Uterus (tissue), 2 donors: ENCODE measurements at regions not wholly inside any gene's neighbourhood (a gene's known extent, or its start where the extent isn't known, plus 50 kb on each side); places are given as distances from the start of the nearest gene placed in this dataset.

Experiments used
- POLR2A ChIP-seq, 2 donors: fragments of 450-650 bp; IDR thresholded peaks; one replicate each; pipeline ENCODE4 v1.6.1; 2016; ENCODE audit warnings: antibody characterized with exemption in 2 of 2, mild to moderate bottlenecking in 1 of 2, moderate library complexity in 1 of 2
- TF ChIP-seq, protein P1 (sequence below), 4 experiments: fragments of 200-600 bp in 2 of 4; fragments of 450-650 bp in 2 of 4; sonication (generic) in 2 of 4; IDR thresholded peaks; one replicate each; pipeline ENCODE4 v1.5.1; 2016 to 2019; ENCODE audit warnings: antibody characterized with exemption in 4 of 4, mild to moderate bottlenecking in 2 of 4, moderate library complexity in 1 of 4

DNA sequence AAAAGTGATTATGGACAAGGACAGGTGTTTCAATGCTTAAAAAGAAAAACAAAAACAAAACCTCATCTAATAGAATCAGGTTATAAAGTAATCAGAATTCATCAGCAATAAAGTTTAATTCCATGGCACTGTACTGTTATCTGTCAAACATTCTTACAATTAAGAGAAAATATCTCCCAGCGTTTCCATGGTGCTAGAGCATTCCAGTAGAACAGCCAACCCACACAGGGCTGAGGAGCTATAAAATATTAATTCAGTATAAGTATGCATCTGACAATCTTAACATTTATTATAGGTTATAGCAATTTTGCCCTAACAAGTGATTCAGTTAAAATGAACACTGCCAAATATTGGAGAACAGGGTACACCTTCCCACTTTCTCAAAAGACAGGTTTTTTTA is 128.7 kb upstream of the DEPDC1 start:
- TF ChIP-seq, protein P1, sequence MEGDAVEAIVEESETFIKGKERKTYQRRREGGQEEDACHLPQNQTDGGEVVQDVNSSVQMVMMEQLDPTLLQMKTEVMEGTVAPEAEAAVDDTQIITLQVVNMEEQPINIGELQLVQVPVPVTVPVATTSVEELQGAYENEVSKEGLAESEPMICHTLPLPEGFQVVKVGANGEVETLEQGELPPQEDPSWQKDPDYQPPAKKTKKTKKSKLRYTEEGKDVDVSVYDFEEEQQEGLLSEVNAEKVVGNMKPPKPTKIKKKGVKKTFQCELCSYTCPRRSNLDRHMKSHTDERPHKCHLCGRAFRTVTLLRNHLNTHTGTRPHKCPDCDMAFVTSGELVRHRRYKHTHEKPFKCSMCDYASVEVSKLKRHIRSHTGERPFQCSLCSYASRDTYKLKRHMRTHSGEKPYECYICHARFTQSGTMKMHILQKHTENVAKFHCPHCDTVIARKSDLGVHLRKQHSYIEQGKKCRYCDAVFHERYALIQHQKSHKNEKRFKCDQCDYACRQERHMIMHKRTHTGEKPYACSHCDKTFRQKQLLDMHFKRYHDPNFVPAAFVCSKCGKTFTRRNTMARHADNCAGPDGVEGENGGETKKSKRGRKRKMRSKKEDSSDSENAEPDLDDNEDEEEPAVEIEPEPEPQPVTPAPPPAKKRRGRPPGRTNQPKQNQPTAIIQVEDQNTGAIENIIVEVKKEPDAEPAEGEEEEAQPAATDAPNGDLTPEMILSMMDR (IDR thresholded peaks at IDR 0.05): no peak
- TF ChIP-seq POLR2A (IDR thresholded peaks at IDR 0.05): no peak
